H1 (cell line): ENCODE measurements at regions not wholly inside any gene's neighbourhood (a gene's known extent, or its start where the extent isn't known, plus 50 kb on each side); places are given as distances from the start of the nearest gene placed in this dataset.

Experiments
- GABPA ChIP-seq: IDR thresholded peaks from 2 replicates; pipeline ENCODE4 v1.6.1; 2011; ENCODE audit warnings: mild to moderate bottlenecking, low read length, moderate library complexity, borderline replicate concordance; ENCODE audit not compliant: insufficient read depth
- GTF2F1 ChIP-seq: IDR thresholded peaks from 2 replicates; pipeline ENCODE4 v1.6.1; 2012; ENCODE audit warnings: low read depth, low read length, improper control_type of control experiment, borderline replicate concordance
- POU5F1 ChIP-seq: IDR thresholded peaks from 2 replicates; pipeline ENCODE4 v1.6.1; 2011; ENCODE audit warnings: low read depth, mild to moderate bottlenecking, low read length, moderate library complexity

- TF ChIP-seq GABPA (no peak), GTF2F1 (no peak), POU5F1 (no peak)
These were observed 128.8 kb upstream of the TRIB2 start (continued) for GRCh38 chr2:12587729-12588522.
